MCF 10A (cell line): ENCODE measurements at regions not wholly inside any gene's neighbourhood (a gene's known extent, or its start where the extent isn't known, plus 50 kb on each side); places are given as distances from the start of the nearest gene placed in this dataset.

Source experiments
- BruUV-seq: library from RNA; stranded (reverse); fragments of 400-500 nt; replicated peaks from 2 replicates; lab custom pipeline; 2021; lab: Mats Ljungman, UMichigan
- CTCF ChIA-PET: fragments of 300-600 bp; sonication (Branson Sonifier 250); formaldehyde crosslinking; extraction: SDS; loops from one replicate; lab custom pipeline; 2021; ENCODE audit warnings: antibody characterized with exemption, inconsistent platforms; lab: Yijun Ruan, JAX
- POLR2A ChIA-PET: fragments of 300-600, 350-650 bp; sonication (Branson Sonifier 250); formaldehyde crosslinking; extraction: SDS; loops from one replicate; lab custom pipeline; 2020; ENCODE audit warnings: antibody characterized with exemption, inconsistent platforms; lab: Yijun Ruan, JAX
- DNase-seq: peaks from one replicate; pipeline ENCODE4 v3.0.0-alpha.2; 2018; ENCODE audit not compliant: unreplicated experiment
- H3K27ac Mint-ChIP-seq: one replicate; pipeline ENCODE4 v1.8.0; 2022; ENCODE audit warnings: mild to moderate bottlenecking, low read depth, mixed read lengths; ENCODE audit not compliant: unreplicated experiment
- H3K27me3 Mint-ChIP-seq: one replicate; pipeline ENCODE4 v1.8.0; 2022; ENCODE audit warnings: mixed read lengths; ENCODE audit not compliant: insufficient read depth, unreplicated experiment
- H3K36me3 Mint-ChIP-seq: one replicate; pipeline ENCODE4 v1.8.0; 2022; ENCODE audit warnings: mild to moderate bottlenecking, moderate library complexity, mixed read lengths; ENCODE audit not compliant: insufficient read depth, unreplicated experiment
- H3K4me1 Mint-ChIP-seq: one replicate; pipeline ENCODE4 v1.8.0; 2022; ENCODE audit warnings: mixed read lengths; ENCODE audit not compliant: insufficient read depth, unreplicated experiment
- H3K4me3 Mint-ChIP-seq: one replicate; pipeline ENCODE4 v1.8.0; 2022; ENCODE audit warnings: mild to moderate bottlenecking, moderate library complexity, mixed read lengths; ENCODE audit not compliant: unreplicated experiment
- H3K9me3 Mint-ChIP-seq: one replicate; pipeline ENCODE4 v1.8.0; 2022; ENCODE audit warnings: mixed read lengths; ENCODE audit not compliant: unreplicated experiment
- CTCF ChIP-seq: fragments of 200-600 bp; IDR thresholded peaks from one replicate; pipeline ENCODE4 v1.8.0; 2022; ENCODE audit warnings: antibody characterized with exemption, mild to moderate bottlenecking; ENCODE audit not compliant: unreplicated experiment
- intact Hi-C: fragments of 100-400 bp; cut with micrococcal nuclease; formaldehyde crosslinking; loops from 2 replicates; pipeline ENCODE4 v1.14.1; 2022

DNA sequence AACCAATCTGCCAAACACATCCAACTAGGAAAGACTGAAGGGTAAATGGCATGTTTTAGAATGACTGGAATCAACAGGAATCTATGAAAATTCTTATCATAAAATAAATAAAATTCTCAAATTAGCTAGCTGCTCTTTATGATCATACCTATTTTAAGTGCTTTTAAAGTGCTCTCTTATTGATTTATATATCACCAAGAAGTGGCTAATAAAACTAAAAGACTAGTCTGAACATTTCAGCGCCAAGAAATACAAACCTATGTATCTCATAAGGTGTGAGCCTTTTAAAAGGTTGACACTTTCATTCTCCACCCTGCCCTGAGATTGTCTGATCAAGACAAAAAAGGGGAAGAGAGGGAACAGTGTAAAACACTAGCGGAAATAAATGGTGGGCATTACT, 136.8 kb upstream of the ARHGAP42 start:
- H3K27me3 Mint-ChIP-seq: peaks cover 5% of the 10 kb centered on the region
- intact Hi-C loops: no loop called here
- no peak overlapping the region for H3K27ac Mint-ChIP-seq
- ChIA-PET POLR2A (no interaction called here), CTCF (no interaction called here)
- H3K4me1 Mint-ChIP-seq: peaks cover 9% of the 10 kb centered on the region
- no peaks in the 10 kb centered on the region for H3K36me3 Mint-ChIP-seq
- H3K4me3 Mint-ChIP-seq: no peak overlapping the region
- DNase-seq: no peak
- no peak for TF ChIP-seq CTCF
- no TSS peak for BruUV-seq
- H3K9me3 Mint-ChIP-seq: no peaks in the 10 kb centered on the region

- POLR2A ChIA-PET: no interaction called here
- BruUV-seq: no TSS peak
Measured at GRCh38 chr11:100550912-100551632, 136.0 kb upstream of the ARHGAP42 start.

DNA sequence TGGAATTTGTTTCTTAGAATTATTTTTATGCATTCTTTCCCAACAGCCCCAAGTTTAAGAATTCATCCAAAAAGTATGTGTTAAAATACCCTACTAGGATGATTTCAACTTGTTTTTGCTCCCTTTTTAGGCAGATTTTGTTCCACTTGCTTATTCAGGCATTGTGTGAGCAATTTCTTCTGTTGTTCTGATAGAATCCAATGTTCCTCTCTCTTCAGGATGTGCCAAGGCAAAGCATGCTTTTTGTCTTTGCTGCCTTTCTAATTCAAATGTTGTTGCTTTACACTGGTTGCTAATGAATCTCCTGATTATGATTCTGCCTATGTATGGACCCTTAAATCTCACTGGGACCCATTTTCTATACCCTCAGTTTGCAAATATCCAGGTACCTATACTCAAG, 131.2 kb upstream of the ARHGAP42 start:
- no peak overlapping the region for H3K4me3 Mint-ChIP-seq
- H3K27me3 Mint-ChIP-seq: peaks cover 13% of the 10 kb centered on the region
- no peak overlapping the region for H3K27ac Mint-ChIP-seq
- ChIA-PET CTCF (no interaction called here), POLR2A (no interaction called here)
- no TSS peak for BruUV-seq
- H3K36me3 Mint-ChIP-seq: no peaks in the 10 kb centered on the region
- intact Hi-C loops: no loop called here
- TF ChIP-seq CTCF: no peak
- H3K9me3 Mint-ChIP-seq: no peaks in the 10 kb centered on the region
- peaks cover 8% of the 10 kb centered on the region for H3K4me1 Mint-ChIP-seq
- DNase-seq: no peak

More at GRCh38 chr11:100550912-100551632, 136.0 kb upstream of the ARHGAP42 start:
- intact Hi-C loops: no loop called here
- Mint-ChIP-seq H3K27me3 (peaks cover 13% of the 10 kb centered on the region), H3K4me3 (no peak overlapping the region), H3K36me3 (no peaks in the 10 kb centered on the region), H3K4me1 (peaks cover 9% of the 10 kb centered on the region), H3K9me3 (no peaks in the 10 kb centered on the region), H3K27ac (no peak overlapping the region)
- CTCF ChIA-PET: no interaction called here
- no peak for DNase-seq
- TF ChIP-seq CTCF: no peak

DNA sequence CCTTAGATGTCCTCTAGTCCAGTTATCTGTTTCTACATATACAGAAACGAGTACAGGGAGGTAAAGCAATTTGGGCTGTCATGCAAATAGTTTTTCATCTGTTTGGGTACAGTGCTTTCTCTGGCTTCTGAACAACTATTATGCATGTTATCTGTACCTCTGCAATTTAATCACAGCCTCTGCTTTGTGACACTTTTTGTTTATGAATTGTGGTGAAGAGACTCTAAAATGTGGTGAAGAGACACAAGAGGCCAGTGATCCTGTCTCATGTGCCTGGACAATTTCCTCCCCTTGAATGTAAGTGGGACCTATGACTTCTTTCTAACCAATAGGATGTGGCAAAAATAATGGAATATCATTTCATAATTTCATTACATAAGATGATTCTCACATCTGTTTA, 130.3 kb upstream of the ARHGAP42 start:
- POLR2A ChIA-PET: no interaction called here
- CTCF ChIA-PET: interaction anchor here (0.6 kb wide), 1 partner anchor 63 kb away, joined by 5 read pairs; no protein-coding TSS in a partner anchor
- TF ChIP-seq CTCF: no peak
- no peak for DNase-seq
- Mint-ChIP-seq H3K9me3 (no peaks in the 10 kb centered on the region), H3K4me1 (peaks cover 13% of the 10 kb centered on the region), H3K36me3 (no peaks in the 10 kb centered on the region), H3K27me3 (peaks cover 13% of the 10 kb centered on the region), H3K4me3 (no peak overlapping the region), H3K27ac (no peak overlapping the region)
- BruUV-seq: no TSS peak
- intact Hi-C loops: no loop called here
